GM06990 (cell line): ENCODE measurements at regions not wholly inside any gene's neighbourhood (a gene's known extent, or its start where the extent isn't known, plus 50 kb on each side); places are given as distances from the start of the nearest gene placed in this dataset.

ENCODE experiments used
- DNase-seq: peaks from one replicate; pipeline ENCODE4 v3.0.0-alpha.2; 2011; ENCODE audit not compliant: insufficient read length; ENCODE audit errors: extremely low read depth
- H3K27me3 ChIP-seq: replicated peaks from 2 replicates; pipeline ENCODE4 v1.6.0; 2011; ENCODE audit warnings: low read length; ENCODE audit not compliant: control insufficient read depth, insufficient read depth
- H3K36me3 ChIP-seq: 2 replicates; pipeline ENCODE4 v1.5.1; 2011; ENCODE audit warnings: low read length; ENCODE audit not compliant: control insufficient read depth, insufficient read depth
- H3K4me3 ChIP-seq: replicated peaks from 2 replicates; pipeline ENCODE4 v1.5.1; 2011; ENCODE audit warnings: low read depth, mild to moderate bottlenecking, control low read depth, low read length
- TF ChIP-seq, protein P1 (sequence below): IDR thresholded peaks from 2 replicates; pipeline ENCODE4 v1.5.1; 2011; ENCODE audit warnings: low read length, control low read depth, mild to moderate bottlenecking, inconsistent platforms; ENCODE audit not compliant: insufficient read depth, poor library complexity, severe bottlenecking

DNA sequence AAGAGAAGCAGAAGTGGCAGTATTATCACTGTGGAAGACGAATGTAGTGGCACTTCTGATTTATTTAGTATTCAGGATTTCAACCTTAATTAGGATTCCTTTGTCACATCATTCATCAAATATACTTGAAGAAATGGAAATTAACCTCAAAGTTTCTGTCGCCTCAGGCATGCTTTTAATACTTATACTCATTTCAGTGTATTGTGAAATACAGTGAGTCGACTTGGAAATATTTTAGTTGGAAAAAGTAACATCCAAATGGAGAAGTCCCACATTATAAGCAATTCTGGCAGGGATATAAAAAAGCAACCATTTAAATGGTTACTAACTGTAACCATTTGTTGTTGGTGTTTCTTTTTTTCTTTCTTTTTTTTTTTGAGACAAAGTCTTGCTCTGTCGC, 648.8 kb downstream of the ARL4A start:
- H3K27me3 ChIP-seq: no peaks in the 10 kb centered on the region
- TF ChIP-seq, protein P1, sequence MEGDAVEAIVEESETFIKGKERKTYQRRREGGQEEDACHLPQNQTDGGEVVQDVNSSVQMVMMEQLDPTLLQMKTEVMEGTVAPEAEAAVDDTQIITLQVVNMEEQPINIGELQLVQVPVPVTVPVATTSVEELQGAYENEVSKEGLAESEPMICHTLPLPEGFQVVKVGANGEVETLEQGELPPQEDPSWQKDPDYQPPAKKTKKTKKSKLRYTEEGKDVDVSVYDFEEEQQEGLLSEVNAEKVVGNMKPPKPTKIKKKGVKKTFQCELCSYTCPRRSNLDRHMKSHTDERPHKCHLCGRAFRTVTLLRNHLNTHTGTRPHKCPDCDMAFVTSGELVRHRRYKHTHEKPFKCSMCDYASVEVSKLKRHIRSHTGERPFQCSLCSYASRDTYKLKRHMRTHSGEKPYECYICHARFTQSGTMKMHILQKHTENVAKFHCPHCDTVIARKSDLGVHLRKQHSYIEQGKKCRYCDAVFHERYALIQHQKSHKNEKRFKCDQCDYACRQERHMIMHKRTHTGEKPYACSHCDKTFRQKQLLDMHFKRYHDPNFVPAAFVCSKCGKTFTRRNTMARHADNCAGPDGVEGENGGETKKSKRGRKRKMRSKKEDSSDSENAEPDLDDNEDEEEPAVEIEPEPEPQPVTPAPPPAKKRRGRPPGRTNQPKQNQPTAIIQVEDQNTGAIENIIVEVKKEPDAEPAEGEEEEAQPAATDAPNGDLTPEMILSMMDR: no peak
- no peak for DNase-seq
- H3K4me3 ChIP-seq: no peak overlapping the region
- H3K36me3 ChIP-seq: no peaks in the 10 kb centered on the region

DNA sequence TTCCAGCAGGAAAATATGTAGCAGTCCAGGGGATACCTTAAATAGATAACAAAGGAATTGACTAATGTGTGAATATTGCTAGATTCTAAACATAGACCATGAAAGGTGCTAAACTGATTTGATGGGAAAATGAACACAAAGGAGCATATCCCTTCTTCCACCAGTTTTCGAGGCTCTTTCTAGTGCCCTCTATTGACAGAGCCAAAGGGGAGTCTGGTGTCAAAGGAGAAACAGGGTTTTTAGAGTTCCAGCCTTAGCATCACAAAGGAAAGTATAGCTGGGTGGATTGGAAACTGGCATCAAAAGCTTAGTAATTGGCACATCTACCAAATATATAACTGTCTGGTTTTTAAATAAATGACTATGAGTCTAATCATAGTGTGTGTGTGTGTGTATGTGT, 636.8 kb downstream of the ETV1 start:
- Histone ChIP-seq H3K27me3 (no peaks in the 10 kb centered on the region), H3K4me3 (no peak overlapping the region), H3K36me3 (no peaks in the 10 kb centered on the region)
- no peak for DNase-seq
- TF ChIP-seq, protein P1: no peak

DNA sequence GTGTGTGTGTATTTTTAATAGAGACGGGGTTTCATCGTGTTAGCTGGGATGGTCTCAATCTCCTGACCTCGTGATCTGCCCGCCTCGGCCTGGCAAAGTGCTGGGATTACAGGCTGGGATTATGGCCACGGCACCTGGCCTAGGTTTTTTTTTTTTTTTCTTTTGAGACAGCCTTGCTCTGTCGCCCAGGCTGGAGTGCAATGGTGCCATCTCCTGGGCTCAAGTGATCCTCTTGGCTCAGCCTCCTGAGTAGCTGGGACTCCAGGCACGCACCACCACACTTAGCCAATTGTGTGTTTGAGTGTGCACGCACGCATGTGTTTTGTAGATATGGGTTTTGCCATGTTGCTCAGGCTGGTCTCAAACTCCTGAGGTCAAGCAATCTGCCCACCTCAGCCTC, 629.8 kb downstream of the ETV1 start:
- no peak for DNase-seq
- Histone ChIP-seq H3K36me3 (no peaks in the 10 kb centered on the region), H3K27me3 (no peaks in the 10 kb centered on the region), H3K4me3 (no peak overlapping the region)
- TF ChIP-seq, protein P1: no peak

- TF ChIP-seq, protein P1: no peak
- Histone ChIP-seq H3K36me3 (no peaks in the 10 kb centered on the region), H3K4me3 (no peak overlapping the region), H3K27me3 (no peaks in the 10 kb centered on the region)
- no peak for DNase-seq
Measured at GRCh38 chr7:13386741-13387140, 602.7 kb downstream of the ETV1 start.

DNA sequence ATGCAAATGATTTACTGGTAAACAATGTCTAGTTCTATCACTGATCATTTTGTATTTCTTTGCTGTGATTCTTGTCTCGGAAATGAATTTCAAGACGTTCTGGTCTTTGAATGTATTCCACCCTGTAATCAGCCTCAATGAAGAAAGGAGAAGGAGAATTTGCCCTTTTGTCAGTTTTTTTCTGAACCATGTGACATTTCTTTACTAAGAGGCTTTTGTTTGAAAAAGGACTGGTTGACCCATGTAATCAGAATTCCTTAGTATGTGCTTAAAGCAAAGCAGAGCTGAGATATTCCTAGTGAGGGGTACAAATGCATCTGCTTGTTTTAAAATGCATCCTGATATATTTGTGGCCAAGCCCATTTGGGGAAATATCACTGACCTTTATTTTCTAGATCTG, 581.6 kb downstream of the ETV1 start:
- TF ChIP-seq, protein P1: no peak
- H3K4me3 ChIP-seq: no peak overlapping the region
- no peaks in the 10 kb centered on the region for H3K27me3 ChIP-seq
- no peak for DNase-seq
- no peaks in the 10 kb centered on the region for H3K36me3 ChIP-seq

GRCh38 chr7:13411151-13411550, 578.3 kb downstream of the ETV1 start:
- Histone ChIP-seq H3K4me3 (no peak overlapping the region), H3K36me3 (no peaks in the 10 kb centered on the region), H3K27me3 (no peaks in the 10 kb centered on the region)
- TF ChIP-seq, protein P1: no peak
- no peak for DNase-seq
